NT2/D1 (cell line): ENCODE measurements at regions not wholly inside any gene's neighbourhood (a gene's known extent, or its start where the extent isn't known, plus 50 kb on each side); places are given as distances from the start of the nearest gene placed in this dataset.

Experiments
- DNase-seq: peaks from one replicate; pipeline ENCODE4 v3.0.0-alpha.2; 2011; ENCODE audit warnings: low read depth, low spot score
- H3K27me3 ChIP-seq: 2 replicates; pipeline ENCODE4 v1.6.0; 2011; ENCODE audit warnings: mild to moderate bottlenecking; ENCODE audit not compliant: insufficient read length, insufficient read depth
- H3K36me3 ChIP-seq: 2 replicates; pipeline ENCODE4 v1.6.1; 2011; ENCODE audit warnings: mild to moderate bottlenecking, low read length, mixed read lengths; ENCODE audit not compliant: insufficient read depth, insufficient read length
- H3K4me1 ChIP-seq: 2 replicates; pipeline ENCODE4 v1.5.1; 2011; ENCODE audit not compliant: insufficient read depth, insufficient read length
- H3K4me3 ChIP-seq: 2 replicates; pipeline ENCODE4 v1.5.1; 2011; ENCODE audit warnings: low read depth; ENCODE audit not compliant: insufficient read length
- H3K9ac ChIP-seq: 2 replicates; pipeline ENCODE4 v1.6.0; 2011; ENCODE audit warnings: low read depth; ENCODE audit not compliant: insufficient read length
- H3K9me3 ChIP-seq: 2 replicates; pipeline ENCODE4 v1.5.1; 2011; ENCODE audit warnings: mild to moderate bottlenecking, low read length; ENCODE audit not compliant: insufficient read depth
- SUZ12 ChIP-seq: IDR thresholded peaks from 2 replicates; pipeline ENCODE4 v1.6.1; 2011; ENCODE audit not compliant: insufficient read length, insufficient read depth; ENCODE audit errors: extremely low read depth
- YY1 ChIP-seq: IDR thresholded peaks from 2 replicates; pipeline ENCODE4 v1.6.1; 2011; ENCODE audit not compliant: insufficient read length, insufficient read depth
- ZNF274 ChIP-seq: IDR thresholded peaks from 2 replicates; pipeline ENCODE4 v1.6.1; 2011; ENCODE audit warnings: mild to moderate bottlenecking, low read depth, low read length

GRCh38 chr14:61870163-61870562 lies 107.9 kb downstream of the SNAPC1 start:
- TF ChIP-seq ZNF274 (no peak), YY1 (no peak), SUZ12 (no peak)
- Histone ChIP-seq H3K9me3 (peaks cover 6% of the 10 kb centered on the region), H3K36me3 (no peaks in the 10 kb centered on the region), H3K27me3 (no peaks in the 10 kb centered on the region), H3K9ac (no peak overlapping the region), H3K4me3 (no peak overlapping the region), H3K4me1 (no peaks in the 10 kb centered on the region)
- no peak for DNase-seq

GRCh38 chr14:61872452-61872851 lies 110.2 kb downstream of the SNAPC1 start:
- H3K4me1 ChIP-seq, result no peaks in the 10 kb centered on the region
- no peaks in the 10 kb centered on the region for H3K36me3 ChIP-seq
- H3K27me3 ChIP-seq, result no peaks in the 10 kb centered on the region
- no peak overlapping the region for H3K4me3 ChIP-seq
- TF ChIP-seq SUZ12 (no peak), YY1 (no peak), ZNF274 (no peak)
- H3K9me3 ChIP-seq, result peaks cover 6% of the 10 kb centered on the region
- no peak overlapping the region for H3K9ac ChIP-seq
- no peak for DNase-seq

- Histone ChIP-seq H3K9me3 (no peaks in the 10 kb centered on the region; the same call in 1 of the 2 replicates), H3K27me3 (no peaks in the 10 kb centered on the region), H3K4me1 (no peaks in the 10 kb centered on the region), H3K36me3 (no peaks in the 10 kb centered on the region), H3K9ac (no peak overlapping the region), H3K4me3 (no peak overlapping the region)
- no peak for TF ChIP-seq ZNF274
- no peak for TF ChIP-seq SUZ12
- TF ChIP-seq YY1, result no peak
- DNase-seq, result no peak
Measured at GRCh38 chr14:61875483-61875882, 113.3 kb downstream of the SNAPC1 start.

- DNase-seq, result no peak
- TF ChIP-seq YY1, result no peak
- no peak for TF ChIP-seq SUZ12
- no peak for TF ChIP-seq ZNF274
- Histone ChIP-seq H3K4me1 (no peaks in the 10 kb centered on the region), H3K9me3 (no peaks in the 10 kb centered on the region), H3K36me3 (no peaks in the 10 kb centered on the region), H3K9ac (no peak overlapping the region), H3K27me3 (no peaks in the 10 kb centered on the region), H3K4me3 (no peak overlapping the region)
Measured at GRCh38 chr14:61876362-61877034, 114.3 kb downstream of the SNAPC1 start.

- Histone ChIP-seq H3K4me3 (no peak overlapping the region), H3K27me3 (no peaks in the 10 kb centered on the region), H3K9ac (no peak overlapping the region), H3K36me3 (no peaks in the 10 kb centered on the region), H3K9me3 (no peaks in the 10 kb centered on the region), H3K4me1 (no peaks in the 10 kb centered on the region)
- TF ChIP-seq ZNF274, result no peak
- no peak for DNase-seq
Measured at GRCh38 chr14:61877035-61877390, 114.8 kb downstream of the SNAPC1 start.

GRCh38 chr14:61877768-61878167 lies 115.5 kb downstream of the SNAPC1 start:
- no peaks in the 10 kb centered on the region for H3K36me3 ChIP-seq
- H3K9me3 ChIP-seq, result no peaks in the 10 kb centered on the region
- H3K4me3 ChIP-seq, result no peak overlapping the region
- no peaks in the 10 kb centered on the region for H3K27me3 ChIP-seq
- H3K4me1 ChIP-seq, result no peaks in the 10 kb centered on the region
- DNase-seq, result no peak
- H3K9ac ChIP-seq, result no peak overlapping the region
- no peak for TF ChIP-seq SUZ12

GRCh38 chr14:61878931-61879330 lies 116.7 kb downstream of the SNAPC1 start:
- Histone ChIP-seq H3K9me3 (no peaks in the 10 kb centered on the region), H3K36me3 (no peaks in the 10 kb centered on the region), H3K27me3 (no peaks in the 10 kb centered on the region), H3K4me3 (no peak overlapping the region), H3K9ac (no peak overlapping the region), H3K4me1 (no peaks in the 10 kb centered on the region)
- TF ChIP-seq SUZ12, result no peak
- no peak for TF ChIP-seq ZNF274
- TF ChIP-seq YY1, result no peak
- DNase-seq, result no peak

GRCh38 chr14:61881046-61881445 lies 118.8 kb downstream of the SNAPC1 start:
- H3K36me3 ChIP-seq, result no peaks in the 10 kb centered on the region
- no peak for TF ChIP-seq ZNF274
- TF ChIP-seq SUZ12, result no peak
- no peak for TF ChIP-seq YY1
- H3K4me1 ChIP-seq, result no peaks in the 10 kb centered on the region
- H3K9ac ChIP-seq, result no peak overlapping the region
- no peaks in the 10 kb centered on the region for H3K9me3 ChIP-seq
- no peak for DNase-seq
- no peaks in the 10 kb centered on the region for H3K27me3 ChIP-seq
- no peak overlapping the region for H3K4me3 ChIP-seq
